ENCODE measurements at regions not wholly inside any gene's neighbourhood (a gene's known extent, or its start where the extent isn't known, plus 50 kb on each side); places are given as distances from the start of the nearest gene placed in this dataset.

DNA sequence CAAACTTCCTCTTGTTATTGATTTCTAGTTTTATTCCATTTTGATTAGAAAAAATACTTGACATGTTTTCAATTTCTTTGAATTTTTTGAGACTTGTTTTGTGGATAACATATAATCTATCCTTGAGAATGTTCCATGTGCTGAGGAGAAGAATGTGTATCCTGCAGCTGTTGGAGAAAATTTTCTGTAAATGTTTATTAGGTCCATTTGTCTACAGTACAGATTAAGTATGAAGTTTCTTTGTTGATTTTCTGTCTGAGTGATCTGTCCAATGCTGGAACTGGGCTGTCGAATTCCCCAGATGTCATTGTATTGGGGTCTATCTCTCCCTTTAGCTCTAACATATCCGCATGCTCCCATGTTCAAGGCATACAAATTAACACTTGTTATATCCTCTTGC is 251.2 kb downstream of the CSNK1G3 start:
- DNase-seq (ENCODE audit: low read depth) = no peak

DNA sequence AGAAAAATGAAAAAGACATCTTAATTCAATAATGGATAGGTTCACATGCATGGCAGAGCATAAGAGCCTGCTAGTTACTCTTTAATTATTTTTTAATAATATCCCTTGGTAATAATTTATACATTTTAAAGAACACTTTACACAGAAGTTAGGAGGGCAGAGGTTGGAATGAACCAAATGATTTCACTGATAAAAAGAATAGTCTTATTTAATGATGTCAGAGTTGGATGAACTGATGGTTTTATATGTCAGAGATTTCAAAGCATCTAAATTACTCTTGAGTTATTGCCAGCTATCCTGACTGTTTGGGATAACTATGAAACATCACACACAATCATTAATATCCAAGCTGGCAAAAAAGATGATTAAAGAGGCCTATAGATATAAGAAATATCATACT is 244.8 kb downstream of the CSNK1G3 start:
- no peak for DNase-seq (ENCODE audit: low read depth)

DNA sequence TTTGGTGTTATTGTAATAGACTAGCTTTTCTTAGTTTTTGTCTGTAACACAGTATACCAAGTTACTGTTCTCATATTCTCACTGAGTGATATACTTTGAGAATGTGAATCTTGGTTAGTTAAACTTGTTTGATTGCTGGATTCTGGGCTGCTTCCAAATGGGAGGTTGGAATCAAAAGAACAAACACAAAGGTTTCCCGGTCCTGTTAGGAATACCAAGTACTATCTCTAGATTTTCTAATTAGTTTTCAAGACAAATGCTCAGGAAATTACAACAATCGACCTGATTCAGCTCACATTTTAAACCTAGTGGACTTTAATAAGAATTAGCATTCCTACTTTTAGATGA is 244.3 kb downstream of the CSNK1G3 start:
- DNase-seq (ENCODE audit: low read depth) = no peak

DNA sequence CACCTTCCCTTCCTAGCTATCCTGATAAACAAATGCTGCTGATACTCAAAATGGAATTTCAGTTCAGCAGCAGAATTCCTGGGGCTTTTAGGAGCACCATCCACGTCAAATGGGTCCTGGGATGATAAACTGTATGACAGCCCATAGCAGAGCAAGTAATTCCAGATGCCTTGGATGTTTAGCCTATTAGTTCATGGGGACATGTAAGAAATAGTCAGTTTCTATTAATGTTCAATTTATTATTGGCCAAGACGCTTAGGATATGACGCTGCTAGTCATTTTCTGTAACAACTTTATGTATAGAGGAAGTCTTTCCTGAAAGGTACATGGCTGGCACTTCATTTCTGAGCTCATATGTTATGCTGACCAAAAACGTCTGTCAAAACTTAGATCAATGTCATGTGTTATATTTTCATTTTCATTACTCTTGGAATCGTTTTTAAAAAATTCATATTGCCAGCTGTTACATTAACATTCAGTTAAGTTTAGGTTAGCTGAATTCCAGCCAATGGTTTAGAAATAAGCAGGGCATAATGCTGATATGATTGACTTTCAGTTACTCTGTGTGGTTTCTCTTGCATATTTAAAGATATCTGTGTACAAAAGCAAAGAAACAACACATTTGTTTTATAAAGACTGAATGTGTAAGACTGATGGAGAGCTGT is 243.8 kb downstream of the CSNK1G3 start:
- DNase-seq (ENCODE audit: low read depth) = no peak

DNA sequence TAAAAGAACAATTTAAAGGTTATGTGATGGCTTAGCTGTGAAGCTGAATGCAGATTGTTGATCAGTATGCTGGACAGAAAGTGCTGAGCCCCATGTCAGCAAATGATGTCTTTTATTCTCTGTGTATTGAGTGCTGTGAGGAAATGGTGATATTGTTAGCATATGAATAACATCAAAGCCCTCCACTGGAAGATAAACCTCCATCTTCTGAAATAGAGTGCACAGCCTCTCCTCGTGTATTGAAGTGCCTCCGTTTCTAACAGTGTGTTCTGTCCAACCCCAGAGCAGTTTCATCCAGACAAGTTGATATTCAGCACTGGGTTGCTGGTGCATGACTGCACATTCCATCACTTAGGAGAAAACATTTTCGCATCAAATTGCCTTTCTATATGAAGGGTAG is 242.9 kb downstream of the CSNK1G3 start:
- no peak for DNase-seq (ENCODE audit: low read depth)

DNA sequence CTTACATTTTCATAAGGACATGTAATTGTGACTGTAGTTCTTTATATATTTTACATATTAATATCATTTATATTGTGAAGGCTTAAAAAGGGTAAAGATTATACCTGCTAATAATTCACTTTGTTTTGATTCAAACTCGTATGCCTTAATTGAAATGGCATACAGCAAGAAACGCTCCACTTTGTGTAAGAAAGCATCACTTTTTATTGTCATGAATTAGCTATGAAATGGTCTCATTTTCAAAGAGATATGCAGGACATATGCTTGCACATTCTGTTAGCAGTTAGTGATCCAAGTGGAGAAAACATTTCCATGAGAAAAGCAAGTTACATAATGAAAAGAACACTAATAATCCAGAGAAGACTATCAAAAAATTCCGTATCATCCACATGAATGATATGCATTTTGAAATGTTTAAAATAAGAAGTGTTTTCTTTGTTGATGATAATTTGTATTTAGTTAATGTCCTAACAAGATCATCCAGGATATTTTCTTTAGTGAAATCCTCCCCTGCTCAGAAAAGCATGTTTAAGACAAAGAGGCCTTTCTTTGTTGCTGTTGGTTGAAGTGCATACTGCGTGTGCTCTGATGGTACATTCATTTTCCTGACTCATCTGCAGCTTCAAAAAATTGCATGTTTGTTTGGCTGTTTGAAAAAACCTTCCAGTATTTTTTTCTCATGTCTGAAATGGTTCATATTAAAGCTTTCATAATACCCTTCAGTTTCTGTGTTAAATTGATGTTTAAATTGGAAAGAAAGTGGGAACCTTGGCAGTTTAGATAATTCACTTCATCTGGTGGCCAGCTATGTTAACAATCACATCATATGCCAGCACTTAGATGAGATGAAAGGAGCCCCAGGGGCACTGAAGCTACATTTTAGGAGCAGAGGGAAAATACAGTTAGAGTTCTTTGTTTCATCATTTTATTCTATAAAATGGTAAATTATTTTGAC is 242.2 kb downstream of the CSNK1G3 start:
- peak; percentile 20 for DNase-seq (ENCODE audit: low read depth)

DNA sequence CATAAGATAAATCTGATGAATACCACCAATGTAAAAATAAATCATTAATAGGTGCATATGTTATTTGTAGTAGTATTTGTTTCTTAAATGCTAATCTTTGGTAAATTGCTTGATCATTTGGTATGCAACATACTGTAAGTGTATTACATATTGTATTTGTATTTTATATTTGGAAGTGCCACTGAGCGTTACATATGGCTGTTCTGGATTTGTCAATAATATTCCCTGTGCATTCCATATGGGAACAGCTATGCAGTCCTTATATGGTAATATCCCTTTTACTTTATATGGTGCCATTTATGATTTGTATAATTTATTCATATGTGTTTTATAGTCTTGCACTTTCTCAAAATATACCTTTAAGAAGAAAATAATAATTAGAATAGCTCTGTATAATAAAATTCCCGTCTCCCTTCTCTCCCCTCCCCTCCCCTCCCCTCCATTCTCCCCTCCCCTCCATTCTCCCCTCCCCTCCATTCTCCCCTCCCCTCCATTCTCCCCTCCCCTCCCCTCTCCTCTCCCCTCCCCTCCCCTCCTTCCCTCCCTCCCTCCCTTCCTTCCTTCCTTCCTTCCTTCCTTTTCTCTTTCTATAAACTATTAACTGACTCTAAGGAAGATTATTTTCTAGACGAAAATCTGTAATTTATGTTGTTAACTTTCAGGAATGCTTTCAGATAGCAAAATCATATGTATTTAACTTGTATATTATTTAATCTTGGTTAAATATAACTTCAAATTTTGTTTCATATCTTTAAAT is 241.4 kb downstream of the CSNK1G3 start:
- no peak for DNase-seq (ENCODE audit: low read depth)

DNA sequence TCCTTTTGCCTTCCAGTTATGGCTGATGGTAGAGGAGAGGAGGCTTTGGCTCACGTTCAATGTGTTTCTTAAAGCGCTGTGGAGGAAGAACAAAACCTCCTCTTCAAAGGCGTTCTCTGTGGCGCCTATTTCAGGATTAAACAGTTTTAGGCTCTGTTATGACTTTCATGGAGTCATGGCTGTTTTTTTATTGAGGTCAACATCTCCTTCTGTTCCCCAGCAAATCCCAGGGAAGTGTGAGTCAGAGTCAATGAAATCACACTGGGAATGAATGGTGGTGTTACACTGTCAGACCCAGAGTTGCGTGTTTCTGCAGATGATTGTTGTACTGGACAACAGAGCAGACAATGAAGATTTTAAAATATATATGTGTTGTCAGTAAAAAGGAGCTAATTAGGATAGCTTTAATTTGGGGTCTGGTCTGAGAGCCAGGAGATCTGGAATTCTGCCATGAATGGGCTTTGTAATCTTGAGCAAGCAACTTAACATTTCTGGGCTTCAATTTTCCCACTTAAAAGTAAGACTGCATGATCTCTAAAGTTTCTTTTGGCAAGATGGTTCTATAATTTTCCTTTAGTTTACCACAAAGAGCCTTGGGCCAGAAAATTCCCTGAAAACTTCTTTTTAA is 240.7 kb downstream of the CSNK1G3 start:
- DNase-seq (ENCODE audit: low read depth) = peak; percentile 79

DNA sequence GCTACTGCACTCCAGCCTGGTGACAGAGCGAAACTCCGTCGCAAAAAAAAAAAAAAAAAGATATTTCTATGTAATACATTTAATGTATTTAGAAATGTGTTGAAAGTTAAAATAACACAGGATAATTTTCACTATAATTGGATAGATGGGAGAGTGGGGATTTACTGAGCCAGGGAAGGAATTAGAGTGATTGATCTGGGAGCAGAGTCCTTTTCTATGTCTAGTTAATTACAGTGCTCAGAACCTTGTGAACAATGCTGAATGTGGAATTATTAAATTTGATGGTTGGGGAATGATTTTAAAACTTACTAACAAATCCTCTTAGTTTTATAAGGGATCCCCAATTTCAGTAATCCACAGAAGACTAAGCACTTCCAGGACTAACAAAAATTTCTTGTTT is 239.7 kb downstream of the CSNK1G3 start:
- DNase-seq (ENCODE audit: low read depth) = no peak

DNA sequence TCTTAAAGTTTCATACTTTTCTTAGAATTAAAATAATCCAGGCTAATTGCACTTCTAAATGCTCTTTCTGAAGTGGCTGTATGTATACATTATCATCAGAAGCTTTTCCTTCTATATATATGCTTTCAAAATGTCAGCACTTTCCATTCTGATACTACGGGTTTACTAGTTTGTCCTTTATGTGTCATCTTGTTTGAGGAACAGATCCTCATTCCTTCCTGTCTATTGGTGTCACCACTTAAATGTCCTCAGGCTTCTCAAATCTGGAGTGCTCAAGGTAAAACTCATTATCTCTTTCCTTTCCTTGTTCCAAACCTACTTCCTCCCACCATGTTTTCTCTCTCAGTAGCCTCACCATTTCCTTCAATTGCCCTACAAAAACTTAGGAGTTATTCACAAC is 236.3 kb downstream of the CSNK1G3 start:
- no peak for DNase-seq (ENCODE audit: low read depth)

DNA sequence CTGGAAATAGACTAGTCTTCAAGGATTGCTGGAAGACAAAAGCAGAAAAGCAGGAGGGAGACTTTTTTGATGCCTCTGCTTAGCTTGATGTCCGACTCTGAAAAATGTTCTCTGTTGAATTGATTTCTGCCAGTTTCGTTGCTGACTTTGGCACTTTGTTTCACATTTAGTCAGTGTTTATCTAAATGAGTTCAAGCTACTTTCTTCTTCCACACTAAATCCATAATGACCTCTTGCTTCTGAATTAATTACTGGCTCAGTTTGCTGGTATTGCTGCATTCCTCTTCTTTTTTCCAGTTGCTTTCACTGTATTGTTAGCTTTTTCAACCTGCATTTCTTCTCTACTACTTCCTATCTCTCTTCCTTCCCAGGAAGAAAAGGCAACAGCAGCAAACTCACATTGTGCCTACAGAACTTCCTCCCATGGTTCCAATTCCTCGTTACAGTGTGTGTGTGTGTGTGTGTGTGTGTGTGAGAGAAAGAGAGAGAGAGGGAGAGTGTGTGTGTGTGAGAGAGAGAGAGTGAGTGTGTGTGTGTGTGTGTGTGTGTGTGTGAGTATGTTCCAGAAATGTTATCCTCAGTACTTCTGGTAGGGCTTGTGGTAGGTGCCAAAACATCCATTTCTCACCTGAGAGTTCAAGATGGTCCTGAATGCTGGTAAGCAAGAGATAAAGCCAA is 234.8 kb downstream of the CSNK1G3 start:
- DNase-seq (ENCODE audit: low read depth) = no peak

DNA sequence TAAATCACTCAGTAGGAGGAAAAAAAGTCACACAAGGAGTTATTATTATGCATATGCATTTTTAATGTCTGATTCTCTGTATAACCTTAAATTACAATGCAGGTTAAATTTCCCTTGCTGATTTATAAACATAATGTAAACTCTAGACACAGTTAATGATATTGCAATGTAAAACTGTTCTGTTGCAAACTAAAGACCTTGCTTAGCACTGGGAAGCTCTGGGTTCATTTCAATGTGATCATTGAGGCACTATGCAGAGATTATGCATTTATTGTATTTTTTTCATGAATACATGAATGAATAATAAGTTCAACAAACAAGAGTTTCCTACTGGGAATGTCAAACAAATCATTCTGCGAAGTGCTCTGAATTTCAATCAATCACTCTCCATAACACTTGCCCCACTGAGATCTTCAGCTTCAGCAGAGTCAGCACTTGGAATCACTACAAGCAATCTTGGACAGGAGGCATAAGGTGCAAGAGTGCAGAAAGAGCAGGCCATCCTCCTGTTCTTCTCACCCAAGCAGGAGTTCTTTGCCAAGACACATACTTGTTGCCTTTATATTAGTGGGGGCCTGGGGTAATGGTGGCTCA is 232.1 kb downstream of the CSNK1G3 start:
- no peak for DNase-seq (ENCODE audit: low read depth)

DNA sequence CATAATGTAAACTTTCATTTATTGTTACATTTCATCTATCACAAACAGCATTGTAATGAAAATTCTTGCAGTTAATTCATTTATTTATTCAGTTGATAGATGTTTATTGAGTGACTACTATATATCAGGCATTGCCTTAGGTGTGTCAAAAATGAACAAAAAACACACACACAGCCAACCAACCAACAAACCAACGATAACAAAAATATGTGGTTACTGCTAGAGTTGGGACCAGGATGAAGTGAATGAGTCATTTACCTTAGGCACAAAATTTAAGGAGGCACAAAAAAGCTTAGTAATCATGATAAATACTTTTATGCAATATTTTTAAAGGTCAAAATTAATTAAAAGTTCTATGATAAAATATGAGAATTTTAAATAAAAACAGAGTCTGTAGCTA is 223.4 kb downstream of the CSNK1G3 start:
- no peak for DNase-seq (ENCODE audit: low read depth)

DNA sequence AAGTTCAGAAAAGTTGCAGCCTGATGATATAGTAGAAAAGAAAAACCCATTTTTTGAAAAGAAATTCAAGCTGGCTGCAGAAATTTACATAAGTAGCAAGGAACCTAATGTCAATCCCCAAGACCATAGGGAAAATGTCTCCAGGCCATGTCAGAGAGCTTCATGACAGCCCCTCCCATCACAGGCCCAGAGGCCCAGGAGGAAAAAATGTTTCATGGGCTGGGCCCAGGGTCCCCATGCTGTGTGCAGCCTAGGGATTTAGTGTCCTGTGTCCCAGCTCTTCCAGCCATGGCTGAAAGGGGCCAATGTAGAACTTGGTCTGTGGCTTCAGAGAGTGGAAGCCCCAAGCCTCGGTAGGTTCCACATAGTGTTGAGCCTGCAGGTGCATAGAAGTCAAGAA is 220.3 kb downstream of the CSNK1G3 start:
- no peak for DNase-seq (ENCODE audit: low read depth)

DNA sequence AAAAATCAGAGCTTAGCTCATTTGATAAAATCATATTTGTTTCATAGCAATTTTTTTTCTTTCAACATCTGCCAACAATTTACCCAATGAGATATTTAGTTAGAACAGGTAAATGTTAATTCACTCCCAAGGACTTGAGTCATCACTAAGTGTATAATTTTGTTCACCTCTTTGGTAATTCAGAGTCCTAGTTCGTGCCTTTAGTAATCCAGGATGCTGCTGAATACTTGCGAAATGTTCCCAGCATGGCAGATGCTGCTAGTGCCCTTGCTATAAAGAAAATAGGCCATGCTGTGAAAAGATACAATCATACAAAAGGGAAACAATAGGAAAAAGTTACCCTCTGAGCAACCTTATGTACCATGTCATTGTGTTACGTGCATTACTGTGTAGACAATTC is 210.5 kb downstream of the CSNK1G3 start:
- DNase-seq (ENCODE audit: low read depth) = no peak

DNA sequence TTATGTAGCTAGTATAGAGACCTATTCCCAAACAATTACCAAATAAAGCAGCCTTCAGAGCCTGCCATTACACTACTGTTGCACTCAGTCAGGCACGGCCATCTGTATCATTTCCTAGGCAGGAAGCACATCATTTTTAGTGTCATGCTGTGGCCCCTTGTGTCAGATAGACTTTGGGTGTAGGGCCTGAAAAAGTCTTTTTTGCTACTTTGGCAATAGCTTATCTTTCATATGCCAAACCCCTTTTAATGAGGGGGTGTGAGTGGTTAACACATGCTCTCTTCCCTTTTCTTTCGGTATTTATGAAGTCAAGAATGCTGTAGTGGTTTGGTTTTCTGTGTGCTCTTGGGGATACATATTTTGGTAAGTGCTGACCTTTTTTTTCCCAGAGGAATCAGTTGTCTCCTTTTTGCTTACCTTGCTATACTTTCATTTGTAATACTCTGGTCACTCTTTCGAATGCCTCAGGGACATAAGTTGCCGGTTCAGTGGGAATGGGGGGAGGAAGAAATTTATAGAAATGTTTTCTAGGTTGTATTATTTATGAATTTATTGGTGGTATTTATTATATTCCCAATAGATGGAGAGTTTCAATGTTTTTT is 209.8 kb downstream of the CSNK1G3 start:
- peak; percentile 22 for DNase-seq (ENCODE audit: low read depth)

DNA sequence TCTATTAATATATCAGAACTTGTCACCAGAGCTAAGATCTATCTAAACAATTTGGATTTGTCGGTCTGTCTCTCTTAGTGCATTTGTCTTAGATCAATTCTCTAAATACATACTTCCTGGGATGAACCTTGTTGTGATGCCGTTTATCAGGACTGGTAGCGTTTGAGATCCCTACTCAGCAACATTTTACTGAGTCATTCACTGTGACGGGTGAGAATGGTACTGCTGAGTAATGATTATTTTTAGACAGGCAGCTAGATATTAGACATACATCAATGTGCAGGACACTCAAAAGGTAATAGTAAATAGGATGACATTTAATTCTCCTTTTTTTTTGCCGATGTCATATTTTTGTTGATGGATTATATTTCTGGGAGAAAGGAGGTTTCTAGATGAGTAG is 209.0 kb downstream of the CSNK1G3 start:
- DNase-seq (ENCODE audit: low read depth) = peak; percentile 68

DNA sequence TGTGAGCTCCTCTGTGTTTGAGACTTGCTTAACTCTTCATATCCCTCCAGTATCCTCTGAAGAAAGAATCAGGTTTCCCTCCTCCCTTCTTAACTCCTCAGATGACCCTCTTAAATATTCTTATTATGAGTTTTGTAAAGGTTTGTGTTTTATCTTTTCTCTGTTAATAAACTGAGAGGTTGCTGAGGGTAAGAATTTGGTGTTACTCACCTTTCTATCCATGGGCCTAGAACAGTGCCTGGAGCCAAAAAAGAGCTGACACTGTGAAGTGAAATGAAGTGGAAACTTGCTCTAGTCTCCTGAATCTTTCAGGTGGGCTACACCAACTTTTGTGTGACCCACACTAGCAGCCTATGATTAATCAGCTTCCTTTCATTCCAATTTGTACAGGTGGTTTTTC is 208.4 kb downstream of the CSNK1G3 start:
- no peak for DNase-seq (ENCODE audit: low read depth)

DNA sequence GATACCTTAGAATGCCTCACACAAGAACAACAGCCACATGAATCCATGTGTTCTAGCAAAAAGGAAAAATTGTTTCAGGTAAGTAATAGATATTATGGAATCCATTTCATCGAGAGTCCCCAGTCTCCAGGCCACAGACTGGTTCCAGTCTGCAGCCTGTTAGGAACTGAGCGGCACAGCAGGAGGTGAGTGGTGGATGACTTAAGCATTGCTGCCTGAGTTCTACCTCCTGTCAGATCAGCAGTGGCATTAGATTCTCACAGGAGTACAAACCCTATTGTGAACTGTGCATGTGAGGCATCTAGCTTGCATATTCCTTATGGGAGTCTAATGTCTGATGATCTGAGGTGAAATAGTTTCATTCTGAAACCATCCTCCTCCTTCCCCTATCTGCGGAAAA is 207.0 kb downstream of the CSNK1G3 start:
- peak; percentile 29 for DNase-seq (ENCODE audit: low read depth)

DNA sequence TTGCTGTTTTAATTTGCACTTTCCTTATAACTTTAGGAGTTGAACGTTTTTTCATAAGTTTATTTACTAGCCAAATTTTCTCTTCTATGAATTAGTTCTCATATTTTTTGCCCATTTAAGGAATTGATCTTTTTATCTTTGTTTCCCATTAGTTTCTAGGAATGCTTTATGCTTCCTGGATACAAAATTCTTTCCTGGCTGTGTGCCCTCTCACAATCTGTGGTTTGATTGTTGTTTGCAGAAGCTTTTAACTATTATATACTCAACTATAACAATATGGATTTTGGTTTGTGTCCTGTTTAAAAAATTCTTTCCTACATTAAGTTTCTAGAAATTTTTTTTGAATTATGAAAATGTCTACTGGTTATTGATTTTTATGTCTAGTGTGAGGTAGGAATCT is 206.3 kb downstream of the CSNK1G3 start:
- DNase-seq (ENCODE audit: low read depth) = no peak

DNA sequence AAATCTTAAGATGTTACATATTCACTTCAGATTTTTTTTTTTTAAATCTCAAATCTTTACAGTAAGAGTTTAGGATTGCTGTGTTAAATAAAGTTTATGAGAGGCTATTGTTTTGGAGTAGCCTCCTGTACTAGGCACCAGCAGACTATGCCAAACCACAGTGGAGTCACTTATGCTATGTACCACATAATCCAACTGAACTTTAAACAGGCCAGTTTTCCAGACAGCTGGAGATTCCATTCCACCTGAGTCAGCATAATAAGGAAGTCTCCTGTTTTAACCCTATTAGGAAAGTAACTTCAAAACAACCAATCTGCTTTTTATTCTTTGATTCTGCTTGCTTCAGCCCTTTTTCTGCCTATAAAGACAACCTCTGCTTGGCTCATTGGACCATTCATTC is 205.2 kb downstream of the CSNK1G3 start:
- DNase-seq (ENCODE audit: low read depth) = peak; percentile 71
